Endodermal cell (in vitro differentiated cells): ENCODE measurements at regions not wholly inside any gene's neighbourhood (a gene's known extent, or its start where the extent isn't known, plus 50 kb on each side); places are given as distances from the start of the nearest gene placed in this dataset.

Source experiments
- DNase-seq: peaks from one replicate; pipeline ENCODE4 v3.0.0-alpha.2; 2017
- H3K27ac ChIP-seq: 2 replicates; pipeline ENCODE4 v1.5.1; 2013; ENCODE audit warnings: mild to moderate bottlenecking, low read depth, low read length, moderate library complexity
- H3K27me3 ChIP-seq: 2 replicates; pipeline ENCODE4 v1.6.1; 2013; ENCODE audit warnings: mild to moderate bottlenecking, low read length, moderate library complexity; ENCODE audit not compliant: insufficient read depth, control insufficient read depth, poor library complexity, severe bottlenecking
- H3K36me3 ChIP-seq: 2 replicates; pipeline ENCODE4 v1.7.0; 2013; ENCODE audit warnings: mild to moderate bottlenecking, low read length, moderate library complexity; ENCODE audit not compliant: control insufficient read depth, insufficient read depth
- H3K4me1 ChIP-seq: one replicate; pipeline ENCODE4 v1.7.0; 2013; ENCODE audit warnings: low read length; ENCODE audit not compliant: control insufficient read depth, insufficient read depth
- H3K4me3 ChIP-seq: 2 replicates; pipeline ENCODE4 v1.5.1; 2013; ENCODE audit warnings: mild to moderate bottlenecking, low read length, moderate library complexity
- H3K9ac ChIP-seq: 2 replicates; pipeline ENCODE4 v1.6.1; 2013; ENCODE audit warnings: mild to moderate bottlenecking, low read length, moderate library complexity; ENCODE audit not compliant: poor library complexity, severe bottlenecking; ENCODE audit errors: extremely low read depth
- H3K9me3 ChIP-seq: 2 replicates; pipeline ENCODE4 v1.6.1; 2013; ENCODE audit warnings: mild to moderate bottlenecking, low read length, moderate library complexity; ENCODE audit not compliant: control insufficient read depth
- H3K27ac Mint-ChIP-seq: 2 replicates; pipeline ENCODE4 v1.8.0; 2020; ENCODE audit warnings: mixed read lengths
- H3K27me3 Mint-ChIP-seq: 2 replicates; pipeline ENCODE4 v1.8.0; 2021; ENCODE audit warnings: mild to moderate bottlenecking, mixed read lengths; ENCODE audit not compliant: insufficient read depth
- H3K36me3 Mint-ChIP-seq: 2 replicates; pipeline ENCODE4 v1.8.0; 2020; ENCODE audit warnings: low read depth, mixed read lengths
- H3K4me1 Mint-ChIP-seq: 2 replicates; pipeline ENCODE4 v1.8.0; 2020; ENCODE audit warnings: mixed read lengths
- H3K4me3 Mint-ChIP-seq: 2 replicates; pipeline ENCODE4 v1.8.0; 2020; ENCODE audit warnings: mild to moderate bottlenecking, moderate library complexity, mixed read lengths
- H3K9me3 Mint-ChIP-seq: 2 replicates; pipeline ENCODE4 v1.8.0; 2020; ENCODE audit warnings: mild to moderate bottlenecking, mixed read lengths
- CTCF ChIP-seq: fragments of 200-600 bp; sonication (generic); conservative IDR thresholded peaks from 2 replicates; pipeline ENCODE4 v1.5.0; 2021; ENCODE audit warnings: antibody characterized with exemption, mild to moderate bottlenecking
- WGBS, 2 experiments: methylation state at CpG; one replicate each; pipeline versions ENCODE4 v1.1.5 to v1.1.7; 2013; ENCODE audit warnings: missing lambda C conversion rate in 2 of 2, mixed read lengths in 1 of 2; ENCODE audit not compliant: insufficient coverage in 1 of 2, insufficient read length in 1 of 2; 5-methylcytosine and 5-hydroxymethylcytosine counted together

GRCh38 chr4:177612684-177613083 lies 170.4 kb upstream of the AGA start:
- Histone ChIP-seq H3K4me3 (no peak overlapping the region), H3K36me3 (no peaks in the 10 kb centered on the region), H3K4me1 (peaks cover 8% of the 10 kb centered on the region), H3K27me3 (no peaks in the 10 kb centered on the region), H3K9ac (no peak overlapping the region), H3K27ac (no peak overlapping the region), H3K9me3 (no peaks in the 10 kb centered on the region)
- Mint-ChIP-seq H3K4me3 (no peak overlapping the region), H3K36me3 (peaks cover under 1% of the 10 kb centered on the region), H3K27ac (no peak overlapping the region), H3K27me3 (no peaks in the 10 kb centered on the region), H3K9me3 (peaks cover under 1% of the 10 kb centered on the region), H3K4me1 (peaks cover 24% of the 10 kb centered on the region)
- WGBS, 2 experiments: 60 to 98% methylated on average over 1 to 2 of the region's 2 CpGs
- TF ChIP-seq CTCF: no peak
- no peak for DNase-seq

GRCh38 chr4:177632481-177632880 lies 190.2 kb upstream of the AGA start:
- Mint-ChIP-seq H3K36me3 (peaks cover 9% of the 10 kb centered on the region), H3K4me3 (no peak overlapping the region), H3K27ac (no peak overlapping the region), H3K4me1 (peaks cover 2% of the 10 kb centered on the region), H3K27me3 (no peaks in the 10 kb centered on the region), H3K9me3 (no peaks in the 10 kb centered on the region)
- Histone ChIP-seq H3K9me3 (no peaks in the 10 kb centered on the region), H3K4me3 (no peak overlapping the region), H3K4me1 (no peaks in the 10 kb centered on the region), H3K27me3 (no peaks in the 10 kb centered on the region), H3K36me3 (no peaks in the 10 kb centered on the region), H3K9ac (no peak overlapping the region), H3K27ac (no peak overlapping the region)
- TF ChIP-seq CTCF: no peak
- DNase-seq: no peak

GRCh38 chr4:177638871-177639270 lies 196.6 kb upstream of the AGA start:
- Mint-ChIP-seq H3K9me3 (no peaks in the 10 kb centered on the region), H3K4me1 (peaks cover 3% of the 10 kb centered on the region), H3K36me3 (no peaks in the 10 kb centered on the region), H3K27ac (no peak overlapping the region), H3K27me3 (no peaks in the 10 kb centered on the region), H3K4me3 (no peak overlapping the region)
- DNase-seq: peak; percentile 47
- H3K4me3 ChIP-seq: no peak overlapping the region
- H3K36me3 ChIP-seq: no peaks in the 10 kb centered on the region
- H3K9me3 ChIP-seq: no peaks in the 10 kb centered on the region
- TF ChIP-seq CTCF: no peak
- WGBS, 2 experiments: 44% methylated on average over 2 of the region's 2 CpGs; no CpG with 5 or more reads in 1 of the 2 experiments
- no peaks in the 10 kb centered on the region for H3K4me1 ChIP-seq
- no peak overlapping the region for H3K27ac ChIP-seq
- no peak overlapping the region for H3K9ac ChIP-seq
- H3K27me3 ChIP-seq: no peaks in the 10 kb centered on the region
